Heart left ventricle (tissue), 16 donors: ENCODE measurements at regions not wholly inside any gene's neighbourhood (a gene's known extent, or its start where the extent isn't known, plus 50 kb on each side); places are given as distances from the start of the nearest gene placed in this dataset.
"Not testable (repeated sequence)": the region's sequence is repeated elsewhere in the genome, so short reads cannot be mapped to it uniquely, and the experiment has no call there.

Experiments used
- ATAC-seq, 4 donors: fragments of 200-7000 bp; cut with Tn5 transposase; one replicate each; pipeline ENCODE4 v1.9.1; 2020 to 2022; ENCODE audit warnings: moderate library complexity in 4 of 4, mild to moderate bottlenecking in 3 of 4, moderate number of reproducible peaks in 1 of 4
- DNase-seq, 5 donors: peaks; one replicate each; pipeline ENCODE4 v3.0.0-alpha.2; 2020
- H3K27ac ChIP-seq, 12 donors: fragments of 200-600 bp; sonication (generic) in 4 of 12; one replicate each; pipeline versions ENCODE4 v1.5.0 to v1.8.0; 2016 to 2022; ENCODE audit warnings: mild to moderate bottlenecking in 2 of 12
- H3K27me3 ChIP-seq, 9 donors: fragments of 200-600 bp; sonication (generic) in 2 of 9; one replicate each; pipeline versions ENCODE4 v1.5.1 to v1.8.0; 2016 to 2022; ENCODE audit warnings: mild to moderate bottlenecking in 3 of 9
- H3K36me3 ChIP-seq, 9 donors: fragments of 200-600 bp; sonication (generic) in 2 of 9; one replicate each; pipeline versions ENCODE4 v1.5.0 to v1.8.0; 2018 to 2022; ENCODE audit warnings: mild to moderate bottlenecking in 2 of 9
- H3K4me1 ChIP-seq, 12 donors: fragments of 200-600 bp; sonication (generic) in 4 of 12; one replicate each; pipeline versions ENCODE4 v1.5.0 to v1.8.0; 2016 to 2022; ENCODE audit warnings: mild to moderate bottlenecking in 3 of 12
- H3K4me3 ChIP-seq, 12 donors: fragments of 200-600 bp; sonication (generic) in 4 of 12; one replicate each; pipeline versions ENCODE4 v1.5.0 to v1.8.0; 2017 to 2022; ENCODE audit warnings: mild to moderate bottlenecking in 9 of 12, moderate library complexity in 4 of 12
- H3K9me3 ChIP-seq, 12 donors: fragments of 200-600 bp; sonication (generic) in 4 of 12; one replicate each; pipeline versions ENCODE4 v1.5.0 to v1.8.0; 2016 to 2022; ENCODE audit warnings: mild to moderate bottlenecking in 1 of 12
- CTCF ChIP-seq, 12 donors: fragments of 200-600 bp; sonication (generic) in 4 of 12; IDR thresholded peaks; one replicate each; pipeline versions ENCODE4 v1.5.0 to v1.8.0; 2018 to 2022; ENCODE audit warnings: antibody characterized with exemption in 12 of 12, mild to moderate bottlenecking in 5 of 12
- POLR2A ChIP-seq, 2 donors: fragments of 450-650 bp; IDR thresholded peaks; one replicate each; pipeline ENCODE4 v1.6.1; 2017; ENCODE audit warnings: antibody characterized with exemption in 2 of 2, mild to moderate bottlenecking in 2 of 2, moderate library complexity in 2 of 2
- WGBS, 4 donors: extraction: QIAGEN DNeasy Blood & Tissue Kit in 2 of 4; methylation state at CpG; one replicate each; pipeline versions ENCODE4 v1.1.5 to v1.1.7; 2013 to 2018; 5-methylcytosine and 5-hydroxymethylcytosine counted together
- intact Hi-C, 10 donors: fragments of 100-400 bp; cut with DNase I; formaldehyde crosslinking; loops; one replicate each; pipeline versions ENCODE4 v1.11.1 to v1.14.2; 2022
- donor health status: ischemic (EF 13 %, LVEDD 7.1; RV severe dilation, severe dysfunction).
- donor health status: healthy with polysubstance abuse.
- donor health status: DM: no; HTN: yes; CAD: no.
- donor health status: DM: no; HTN: no; CAD: no.
- donor health status: ischemic (EF 25% LVEDD 6.9; RV normal size, moderate dysfunction).
- donor health status: ischemic (EF 25% LVEDD 5.7; RV mildly dilated, moderate dysfunction).
- donor health status: healthy.
- donor health status: DM: yes; HTN: yes; CAD: no.
- donor health status: ischemic (EF 35%, LVEDD 5.7; RV mildly dilated, moderate dysfunction).
- donor health status: nonischemic (EF 11% LVEDD 7.7; RV severe dilation, severe dysfunction).
- donor health status: DM: yes; HTN: yes; CAD: no.
- donor health status: PGD.
- donor health status: ischemic (EF 29% LVEDD 5.4; RV normal size, mild dysfunction).
- donor health status: nonischemic (EF 23%, LVEDD 6.1; RV moderate dilation, normal function).

- Histone ChIP-seq H3K27me3 (no peaks in the 10 kb centered on the region), H3K9me3 (no peaks in the 10 kb centered on the region), H3K4me3 (no peak overlapping the region), H3K36me3 (no peaks in the 10 kb centered on the region), H3K27ac (peak overlapping the region in 1 of 12 donors; percentile 20), H3K4me1 (peaks cover 0 to 19% (median 0%) of the 10 kb centered on the region in 12 donors)
- ATAC-seq = no peak
- DNase-seq = no peak
- intact Hi-C loops = no loop called here
- TF ChIP-seq POLR2A (IDR thresholded peaks at IDR 0.05) (no peak), CTCF (IDR thresholded peaks at IDR 0.05) (no peak)
- whole genome bisulfite sequencing, 4 donors = 66 to 82% (median 68%) methylated on average over 3 of the region's 3 CpGs
Measured at GRCh38 chr3:101117465-101117864, 124.2 kb upstream of the ABI3BP start.

GRCh38 chr3:101110295-101110694, 117.1 kb upstream of the ABI3BP start:
- H3K9me3 ChIP-seq = peaks cover 0 to 21% (median 2%) of the 10 kb centered on the region in 12 donors
- ATAC-seq, DNase-seq, H3K4me1 ChIP-seq, H3K36me3 ChIP-seq, intact Hi-C loops, H3K27ac ChIP-seq, H3K4me3 ChIP-seq, H3K27me3 ChIP-seq: not testable (repeated sequence)
- WGBS, 4 donors = 67 to 87% (median 82%) methylated on average over 3 of the region's 3 CpGs

- intact Hi-C loops = no loop called here
- TF ChIP-seq POLR2A (IDR thresholded peaks at IDR 0.05) (no peak), CTCF (IDR thresholded peaks at IDR 0.05) (no peak)
- no peak overlapping the region for H3K27ac ChIP-seq
- H3K4me1 ChIP-seq = no peaks in the 10 kb centered on the region
- peaks cover 0 to 9% (median 0%) of the 10 kb centered on the region in 12 donors for H3K9me3 ChIP-seq
- DNase-seq (no peak), ATAC-seq (no peak)
- WGBS, 4 donors = 59 to 67% (median 64%) methylated on average over 1 of the region's 1 CpG
- no peaks in the 10 kb centered on the region for H3K27me3 ChIP-seq
- no peaks in the 10 kb centered on the region for H3K36me3 ChIP-seq
- H3K4me3 ChIP-seq = no peak overlapping the region
Measured at GRCh38 chr3:101104321-101104720, 111.1 kb upstream of the ABI3BP start.

GRCh38 chr3:101102678-101103296, 109.6 kb upstream of the ABI3BP start:
- Histone ChIP-seq H3K9me3 (peaks cover 0 to 6% (median 0%) of the 10 kb centered on the region in 12 donors), H3K27ac (no peak overlapping the region), H3K36me3 (no peaks in the 10 kb centered on the region), H3K27me3 (no peaks in the 10 kb centered on the region), H3K4me3 (no peak overlapping the region), H3K4me1 (no peaks in the 10 kb centered on the region)
- ATAC-seq (no peak), DNase-seq (no peak)
- TF ChIP-seq CTCF (IDR thresholded peaks at IDR 0.05) = no peak
- no peak for TF ChIP-seq POLR2A (IDR thresholded peaks at IDR 0.05)
- WGBS, 4 donors = 41 to 56% (median 44%) methylated on average over 4 of the region's 4 CpGs
- intact Hi-C loops = no loop called here
